ENCODE measurements at regions not wholly inside any gene's neighbourhood (a gene's known extent, or its start where the extent isn't known, plus 50 kb on each side); places are given as distances from the start of the nearest gene placed in this dataset.
"Not testable (repeated sequence)": the region's sequence is repeated elsewhere in the genome, so short reads cannot be mapped to it uniquely, and the experiment has no call there.

DNA sequence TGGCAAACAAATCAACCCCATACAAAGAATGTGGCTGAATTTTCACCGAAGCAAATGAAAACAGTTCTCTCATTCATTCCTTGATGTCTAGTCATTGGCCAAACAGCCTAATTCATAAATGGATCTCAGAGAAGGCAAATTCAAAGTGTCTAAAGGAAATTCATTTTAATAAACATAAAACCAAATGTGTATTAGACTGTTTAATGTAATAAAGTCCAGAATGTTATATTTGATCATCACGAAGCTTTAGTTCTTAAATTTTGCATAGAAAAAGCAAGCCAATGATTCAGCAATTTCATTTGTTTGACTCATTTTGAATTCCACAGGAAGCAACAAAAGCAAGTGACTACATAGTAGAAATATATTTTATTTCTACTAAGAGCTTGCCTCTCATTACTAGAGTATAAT is 379.2 kb upstream of the ADAMTS5 start:
- peak; percentile 77 for DNase-seq

DNA sequence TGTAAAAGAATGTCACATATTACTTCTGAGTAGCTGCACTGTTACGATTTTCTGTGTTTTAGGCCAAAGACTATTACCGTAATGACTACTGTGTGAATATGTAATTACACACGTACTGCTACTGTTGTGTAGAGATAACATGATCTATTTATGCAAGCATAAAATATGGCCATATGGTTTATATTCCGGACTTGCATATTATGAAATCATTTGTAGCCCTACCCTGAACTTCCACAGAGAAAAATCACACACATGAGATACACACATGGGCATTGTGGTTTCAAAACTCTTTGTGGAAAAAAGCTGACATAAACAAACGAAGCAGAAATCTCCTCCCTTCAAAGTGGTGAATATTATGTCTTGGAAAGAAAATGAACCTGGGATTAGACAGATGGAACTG is 373.0 kb upstream of the ADAMTS5 start:
- peak; percentile 41 for DNase-seq

DNA sequence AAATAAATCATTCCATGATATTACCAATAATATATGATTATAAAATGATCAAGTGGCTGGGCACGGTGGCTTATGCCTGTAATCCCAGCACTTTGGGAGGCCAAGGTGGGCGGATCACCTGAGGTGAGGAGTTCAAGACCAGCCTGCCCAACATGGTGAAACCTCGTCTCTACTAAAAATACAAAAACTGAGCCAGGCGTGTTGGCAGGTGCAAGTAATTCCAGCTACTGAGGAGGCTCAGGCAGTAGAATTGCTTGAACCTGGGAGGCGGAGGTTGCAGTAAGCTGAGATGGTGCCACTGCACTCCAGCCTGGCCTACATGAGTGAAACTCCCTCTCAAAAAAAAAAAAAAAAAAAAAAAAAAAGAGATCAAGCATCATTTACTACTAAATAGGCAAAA is 371.1 kb upstream of the ADAMTS5 start:
- DNase-seq, result not testable (repeated sequence)

DNA sequence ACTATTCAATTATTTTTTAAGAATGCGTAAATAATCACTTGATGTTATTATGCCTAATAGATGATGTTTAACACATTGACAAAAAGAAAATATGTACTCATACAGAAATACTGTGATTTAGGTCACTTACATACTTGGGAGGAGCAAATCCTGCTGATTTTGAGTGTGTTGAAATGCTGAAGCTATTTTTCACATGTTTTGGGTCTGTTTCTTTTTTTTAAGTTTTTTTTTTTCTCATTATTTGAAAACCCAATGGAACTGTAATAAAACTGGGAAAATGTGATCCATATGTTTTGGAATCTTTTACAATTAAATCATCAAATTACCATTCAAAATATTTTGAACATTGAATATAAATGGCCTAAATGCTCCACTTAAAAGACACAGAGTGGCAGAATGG is 366.2 kb upstream of the ADAMTS5 start:
- peak; percentile 65 for DNase-seq

GRCh38 chr21:27329255-27329851 is 362.5 kb upstream of the ADAMTS5 start:
- DNase-seq, result peak; percentile 63

DNA sequence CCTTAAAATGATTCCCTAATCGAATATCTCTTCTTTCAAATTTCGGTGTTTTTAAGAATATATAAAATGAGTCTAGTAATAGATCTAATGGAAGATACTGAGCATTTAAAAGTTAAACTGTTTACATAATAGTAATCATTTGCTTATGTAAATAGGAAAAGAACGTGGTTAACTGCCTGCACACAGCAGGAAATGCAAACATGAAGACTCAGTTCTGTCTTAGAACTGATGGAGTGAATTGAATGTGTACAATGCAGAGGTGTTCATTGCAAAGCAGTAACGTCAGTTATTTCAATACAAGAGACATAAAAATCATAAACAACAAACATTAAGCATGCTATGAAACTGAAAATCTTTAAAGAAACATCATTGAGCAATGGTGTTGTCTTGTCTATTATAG is 359.4 kb upstream of the ADAMTS5 start:
- DNase-seq, result no peak

DNA sequence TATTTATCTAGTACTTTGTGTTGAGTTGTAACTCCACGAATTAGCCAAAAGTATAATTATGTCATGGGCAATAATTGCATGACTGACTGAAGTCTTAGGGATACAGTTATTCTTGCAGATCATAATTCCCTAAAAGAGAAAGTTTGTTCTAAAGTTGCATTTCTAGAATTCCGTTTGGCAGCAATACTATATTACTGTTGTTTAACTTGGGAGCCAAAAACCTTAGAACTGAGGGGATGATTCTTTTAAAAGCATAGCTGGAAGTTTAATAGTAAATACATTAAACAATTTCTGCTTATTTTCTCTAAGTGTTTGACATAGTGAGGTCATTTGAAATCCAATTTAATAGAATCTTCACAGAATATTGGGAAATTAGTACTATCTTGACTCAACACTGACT is 356.4 kb upstream of the ADAMTS5 start:
- DNase-seq, result no peak

- no peak for DNase-seq
Observed at GRCh38 chr21:27321791-27322190, 354.9 kb upstream of the ADAMTS5 start.

- no peak for DNase-seq
Observed at GRCh38 chr21:27320868-27321267, 354.0 kb upstream of the ADAMTS5 start.

DNA sequence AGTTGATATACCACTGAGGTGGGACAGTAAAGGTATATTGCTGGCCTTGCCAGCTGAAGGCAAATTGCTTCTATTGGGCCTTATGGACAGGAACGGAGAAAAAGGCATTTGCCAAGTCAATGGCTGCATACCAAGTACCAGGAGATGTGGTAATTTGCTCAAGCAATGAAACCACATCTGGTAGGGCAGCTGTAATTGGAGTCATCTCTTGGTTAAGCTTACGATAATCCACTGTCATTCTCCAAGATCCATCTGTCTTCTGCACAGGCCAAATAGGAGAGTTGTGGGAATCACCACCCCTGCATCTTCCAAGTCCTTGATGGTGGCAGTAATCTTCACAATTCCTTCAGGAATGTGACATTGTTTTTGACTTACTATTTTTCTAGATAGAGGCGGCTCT is 350.7 kb upstream of the ADAMTS5 start:
- not testable (repeated sequence) for DNase-seq

- no peak for DNase-seq
Observed at GRCh38 chr21:27315373-27315772, 348.5 kb upstream of the ADAMTS5 start.

DNA sequence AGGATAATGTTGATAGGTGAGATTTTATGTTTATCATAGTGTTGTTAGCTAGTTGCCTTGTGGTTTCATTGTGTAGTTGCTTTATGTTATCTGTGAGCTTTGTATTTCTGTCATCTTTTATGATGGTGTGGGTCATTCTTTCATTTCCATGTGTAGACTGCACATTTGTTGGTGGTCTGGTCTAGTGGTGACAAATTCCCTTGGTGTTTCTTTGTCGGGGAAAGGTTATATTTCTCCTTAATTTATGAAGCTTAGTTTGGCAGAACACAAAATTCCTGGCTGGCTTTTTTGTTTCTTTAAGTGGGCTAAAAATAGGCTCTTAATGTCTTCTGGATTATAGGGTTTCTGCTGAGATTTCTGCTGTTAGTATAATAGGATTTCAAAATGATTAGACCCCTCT is 347.2 kb upstream of the ADAMTS5 start:
- DNase-seq, result peak; percentile 71

- no peak for DNase-seq
Observed at GRCh38 chr21:27306791-27307775, 340.2 kb upstream of the ADAMTS5 start.

- DNase-seq, result no peak
Observed at GRCh38 chr21:27306206-27306605, 339.3 kb upstream of the ADAMTS5 start.

DNA sequence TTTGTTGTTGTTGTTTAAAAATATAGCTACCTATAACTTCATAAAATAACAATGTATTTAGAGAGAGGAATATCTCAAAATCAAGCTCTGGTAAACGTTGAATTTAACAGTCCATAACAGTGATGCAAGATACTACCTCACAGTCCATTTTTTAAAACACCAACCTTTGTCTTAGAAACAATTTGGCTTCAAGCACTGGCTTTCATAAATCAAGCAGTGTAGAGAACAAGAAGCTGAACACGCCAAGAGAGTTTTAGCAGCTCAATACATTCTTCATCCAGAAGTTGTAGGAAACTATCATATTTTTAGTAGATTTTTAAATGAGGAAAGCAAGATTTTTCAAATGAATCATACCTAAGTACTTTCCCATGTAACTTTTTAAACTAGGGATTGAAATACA is 334.3 kb upstream of the ADAMTS5 start:
- no peak for DNase-seq

- peak; percentile 79 for DNase-seq
Observed at GRCh38 chr21:27300770-27301169, 333.9 kb upstream of the ADAMTS5 start.

GRCh38 chr21:27298465-27298864 is 331.6 kb upstream of the ADAMTS5 start:
- no peak for DNase-seq

DNA sequence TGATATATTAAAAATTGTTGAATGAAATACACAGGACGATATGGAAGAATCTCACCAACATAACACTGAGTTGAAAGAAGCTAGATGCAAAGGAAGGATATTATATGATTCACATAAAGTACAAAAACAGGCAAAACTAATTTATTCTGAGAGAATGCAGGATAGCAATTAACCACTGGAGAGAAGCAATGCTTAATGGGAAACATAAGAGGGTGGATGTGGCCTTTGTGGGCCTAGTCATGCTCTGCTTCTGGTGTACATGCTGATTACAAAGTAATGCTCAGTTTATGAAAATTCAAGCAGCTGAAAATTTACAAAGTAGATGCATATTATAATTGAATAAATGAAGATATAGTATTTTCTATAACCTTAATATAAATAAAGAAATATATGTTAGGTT is 326.4 kb upstream of the ADAMTS5 start:
- no peak for DNase-seq

GRCh38 chr21:27292783-27293182 is 325.9 kb upstream of the ADAMTS5 start:
- DNase-seq, result no peak

DNA sequence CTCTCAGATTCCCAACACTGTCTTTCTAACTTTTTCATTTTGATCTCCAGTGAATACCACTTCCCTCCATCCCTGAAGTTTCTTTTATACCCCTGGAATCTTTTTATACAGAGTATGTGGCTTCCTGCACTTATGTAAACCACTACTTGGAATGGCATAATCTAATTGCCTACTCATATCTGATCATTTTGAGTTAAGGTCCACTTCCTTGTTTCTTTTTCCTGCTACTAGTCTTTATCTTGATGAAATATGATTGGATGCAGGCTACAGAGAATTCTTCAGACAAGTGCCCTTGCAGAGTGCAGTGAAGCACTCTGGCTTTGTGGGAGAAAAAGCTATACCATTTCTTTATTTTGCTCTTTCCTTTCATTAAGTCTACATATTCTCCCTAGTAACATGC is 325.3 kb upstream of the ADAMTS5 start:
- no peak for DNase-seq

- DNase-seq, result peak; percentile 79
Observed at GRCh38 chr21:27291006-27291405, 324.1 kb upstream of the ADAMTS5 start.

GRCh38 chr21:27290028-27290427 is 323.1 kb upstream of the ADAMTS5 start:
- no peak for DNase-seq

DNA sequence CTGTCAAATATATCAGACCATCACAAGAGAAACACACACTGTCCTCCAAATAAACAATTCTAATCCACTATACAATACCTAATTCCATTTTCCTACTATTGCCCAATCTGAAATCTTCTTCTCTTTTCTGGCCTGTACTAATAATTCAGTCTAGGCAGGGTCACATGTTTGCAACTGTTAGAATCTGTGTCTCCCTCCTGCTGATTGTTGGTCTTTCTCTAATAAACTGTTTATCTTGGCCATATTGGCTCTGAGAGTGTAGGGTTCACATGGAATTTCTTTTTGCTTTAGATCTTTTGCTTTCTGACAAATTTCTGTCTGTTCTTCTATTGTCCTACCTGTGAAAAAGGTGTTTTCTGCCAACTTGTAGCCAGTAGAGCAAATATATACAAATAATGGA is 319.9 kb upstream of the ADAMTS5 start:
- DNase-seq, result no peak

DNA sequence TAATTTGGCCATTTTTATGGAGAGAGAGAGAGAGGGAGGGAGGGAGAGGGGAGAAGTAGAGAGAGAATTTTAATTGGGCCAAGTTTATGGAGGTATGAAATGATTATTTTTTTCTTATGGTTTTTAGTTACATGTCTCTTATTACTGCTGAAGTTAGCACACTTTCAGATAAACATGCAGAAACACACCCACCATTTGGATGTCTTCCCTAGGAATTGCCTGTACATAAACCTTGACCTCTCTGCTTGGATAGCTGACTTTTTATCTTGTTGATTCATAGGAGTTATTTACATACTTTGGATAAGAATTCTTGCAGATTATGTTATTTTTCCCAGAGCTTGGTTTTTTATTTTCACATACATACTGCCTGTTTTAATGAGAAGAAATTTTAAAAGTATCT is 310.2 kb upstream of the ADAMTS5 start:
- DNase-seq, result peak; percentile 50
